HepG2 (cell line): ENCODE measurements at regions not wholly inside any gene's neighbourhood (a gene's known extent, or its start where the extent isn't known, plus 50 kb on each side); places are given as distances from the start of the nearest gene placed in this dataset.

ENCODE experiments used
- ATAC-seq: fragments of 200-7000 bp; cut with Tn5 transposase; 3 replicates; pipeline ENCODE4 v1.9.1; 2020; ENCODE audit warnings: mild to moderate bottlenecking, moderate library complexity
- BruUV-seq: library from RNA; stranded (reverse); fragments of 400-500 nt; replicated peaks from 2 replicates; lab custom pipeline; 2021; lab: Mats Ljungman, UMichigan
- CTCF ChIA-PET: fragments of 300-600 bp; formaldehyde crosslinking; extraction: SDS; loops from one replicate; lab custom pipeline; 2021; ENCODE audit warnings: low total read pairs, inconsistent platforms, low intra/inter-chr PET ratio; lab: Yijun Ruan, JAX
- POLR2A ChIA-PET: fragments of 350-600 bp; sonication (Branson Sonifier 250); formaldehyde crosslinking; loops from one replicate; lab custom pipeline; 2020; ENCODE audit warnings: antibody characterized with exemption, inconsistent platforms; lab: Yijun Ruan, JAX
- DNase-seq: peaks from one replicate; pipeline ENCODE4 v3.0.0-alpha.2; 2015; ENCODE audit warnings: low spot score
- FAIRE-seq: peaks from 3 replicates; lab custom pipeline; 2011; peaks lifted over from hg19 to GRCh38; lab: Jason Lieb, UNC
- H2AFZ ChIP-seq: one replicate; pipeline ENCODE4 v1.6.1; 2011; ENCODE audit warnings: low read length, inconsistent platforms
- H3K27ac ChIP-seq: fragments of 300-600 bp; 3 replicates; pipeline ENCODE4 v1.8.0; 2011; ENCODE audit warnings: mixed run types, mild to moderate bottlenecking, mixed read lengths, low read length, inconsistent platforms; ENCODE audit not compliant: insufficient read depth; ENCODE audit errors: extremely low read length
- H3K27me3 ChIP-seq, 2 experiments: fragments of 200-600 bp in 1 of 2; 2 replicates in 1 of 2; 3 replicates in 1 of 2; pipeline versions ENCODE4 v1.6.0 to v1.8.0; 2011; ENCODE audit warnings: low read length in 2 of 2, mild to moderate bottlenecking in 2 of 2, moderate library complexity in 2 of 2, inconsistent platforms in 1 of 2; ENCODE audit not compliant: insufficient read depth in 2 of 2, control insufficient read depth in 1 of 2
- H3K36me3 ChIP-seq, 2 experiments: fragments of 200-600 bp in 1 of 2; replicated peaks in 1 of 2; 2 replicates in 1 of 2; 3 replicates in 1 of 2; pipeline versions ENCODE4 v1.5.1 to v1.8.0; 2011; ENCODE audit warnings: low read length in 2 of 2, inconsistent platforms in 1 of 2; ENCODE audit not compliant: insufficient read depth in 2 of 2, control insufficient read depth in 1 of 2
- H3K4me1 ChIP-seq: 2 replicates; pipeline ENCODE4 v1.5.1; 2012; ENCODE audit warnings: low read length, inconsistent platforms; ENCODE audit not compliant: insufficient read depth
- H3K4me2 ChIP-seq: 2 replicates; pipeline ENCODE4 v1.6.0; 2011; ENCODE audit warnings: low read depth, low read length, inconsistent platforms
- H3K4me3 ChIP-seq, 3 experiments: fragments of 200-600 bp in 1 of 3; sonication (generic), shearing (Covaris generic) in 1 of 3; replicated peaks in 1 of 3; 2 replicates each; pipeline ENCODE4 v1.5.1; 2011 to 2016; ENCODE audit warnings: low read length in 3 of 3, inconsistent platforms in 2 of 3, low read depth in 2 of 3, mild to moderate bottlenecking in 2 of 3, control low read depth in 1 of 3, mixed read lengths in 1 of 3; ENCODE audit not compliant: insufficient read depth in 1 of 3
- H3K79me2 ChIP-seq: one replicate; pipeline ENCODE4 v1.6.1; 2011; ENCODE audit warnings: low read length, inconsistent platforms; ENCODE audit not compliant: insufficient read depth
- H3K9ac ChIP-seq: 2 replicates; pipeline ENCODE4 v1.6.0; 2011; ENCODE audit warnings: mild to moderate bottlenecking, low read depth, low read length, inconsistent platforms; ENCODE audit not compliant: insufficient read depth
- H3K9me3 ChIP-seq: 2 replicates; pipeline ENCODE4 v1.5.1; 2012; ENCODE audit warnings: mild to moderate bottlenecking, low read length
- H4K20me1 ChIP-seq: 2 replicates; pipeline ENCODE4 v1.6.0; 2011; ENCODE audit warnings: inconsistent platforms, mild to moderate bottlenecking, low read length, moderate library complexity; ENCODE audit not compliant: insufficient read depth
- ARID2 ChIP-seq: sonication (generic); formaldehyde crosslinking; IDR thresholded peaks from 2 replicates; pipeline ENCODE4 v1.8.1; 2022; ENCODE audit warnings: mild to moderate bottlenecking, missing genetic modification reagents, borderline replicate concordance
- CBX1 ChIP-seq: IDR thresholded peaks from one replicate; pipeline ENCODE4 v1.6.1; 2016; ENCODE audit warnings: antibody characterized with exemption, low read depth
- ERF ChIP-seq: IDR thresholded peaks from 2 replicates; pipeline ENCODE4 v1.6.1; 2018; ENCODE audit warnings: missing biosample characterization, missing genetic modification reagents
- FOXP4 ChIP-seq: sonication (generic); formaldehyde crosslinking; IDR thresholded peaks from 2 replicates; pipeline ENCODE4 v1.4.0; 2020; ENCODE audit warnings: missing genetic modification reagents
- GABPA ChIP-seq, 2 experiments: IDR thresholded peaks; 2 replicates each; pipeline ENCODE4 v1.6.1; 2011 to 2016; ENCODE audit warnings: low read depth in 2 of 2, low read length in 1 of 2, missing biosample characterization in 1 of 2, missing genetic modification characterization in 1 of 2
- GATAD1 ChIP-seq: IDR thresholded peaks from 2 replicates; pipeline ENCODE4 v1.6.1; 2016; ENCODE audit warnings: missing genetic modification reagents, missing compliant biosample characterization
- HNRNPUL1 ChIP-seq: fragments of 200-400 bp; formaldehyde crosslinking; IDR thresholded peaks from 2 replicates; pipeline ENCODE4 v1.6.1; 2017; ENCODE audit warnings: low read depth, mild to moderate bottlenecking, low read length, moderate library complexity
- KLF11 ChIP-seq: IDR thresholded peaks from 2 replicates; pipeline ENCODE4 v1.6.1; 2016; ENCODE audit warnings: missing compliant biosample characterization
- KLF6 ChIP-seq: IDR thresholded peaks from 2 replicates; pipeline ENCODE4 v1.8.0; 2016; ENCODE audit warnings: missing biosample characterization, missing genetic modification reagents
- MBNL3 ChIP-seq: fragments of 250-450 bp; sonication (Bioruptor Pico); conservative IDR thresholded peaks from 2 replicates; pipeline ENCODE4 v1.8.0; 2022; ENCODE audit warnings: mild to moderate bottlenecking, inconsistent platforms
- MED13 ChIP-seq: sonication (generic); formaldehyde crosslinking; IDR thresholded peaks from 2 replicates; pipeline ENCODE4 v1.5.0; 2020; ENCODE audit warnings: missing genetic modification reagents
- MEIS1 ChIP-seq: sonication (generic); formaldehyde crosslinking; IDR thresholded peaks from 2 replicates; pipeline ENCODE4 v1.9.0; 2021; ENCODE audit warnings: mild to moderate bottlenecking, missing genetic modification reagents, moderate library complexity, borderline replicate concordance
- NCOA5 ChIP-seq: sonication (generic); formaldehyde crosslinking; IDR thresholded peaks from 2 replicates; pipeline ENCODE4 v1.4.0; 2020; ENCODE audit warnings: missing genetic modification reagents
- THAP11 ChIP-seq: IDR thresholded peaks from 2 replicates; pipeline ENCODE4 v1.6.1; 2016; ENCODE audit warnings: missing biosample characterization, missing genetic modification reagents
- TMF1 ChIP-seq: sonication (generic); formaldehyde crosslinking; IDR thresholded peaks from 2 replicates; pipeline ENCODE4 v1.8.1; 2022; ENCODE audit warnings: low read depth, missing genetic modification reagents
- ZBTB1 ChIP-seq: sonication (generic); formaldehyde crosslinking; IDR thresholded peaks from 2 replicates; pipeline ENCODE4 v1.4.0; 2020; ENCODE audit warnings: missing genetic modification reagents, borderline replicate concordance
- ZFAT ChIP-seq: sonication (generic); formaldehyde crosslinking; conservative IDR thresholded peaks from 2 replicates; pipeline ENCODE4 v1.8.1; 2023; ENCODE audit warnings: missing genetic modification reagents, inconsistent platforms
- ZNF549 ChIP-seq: sonication (generic); formaldehyde crosslinking; IDR thresholded peaks from 2 replicates; pipeline ENCODE4 v1.5.0; 2020; ENCODE audit warnings: missing genetic modification reagents
- WGBS: methylation state at CpG from one replicate; pipeline ENCODE4 v1.1.6; 2017; ENCODE audit warnings: low lambda C conversion rate; 5-methylcytosine and 5-hydroxymethylcytosine counted together
- in situ Hi-C: cut with HindIII; loops from 2 replicates; pipeline ENCODE4 v1.10.0; 2017; ENCODE audit warnings: low pct_unique_long_range_greater_than_20kb; ENCODE audit not compliant: extremely low pct_ligation_motif_present
- intact Hi-C: fragments of 100-400 bp; cut with micrococcal nuclease; formaldehyde crosslinking; loops from one replicate; pipeline ENCODE4 v1.10.0; 2022; ENCODE audit not compliant: unreplicated experiment
- TF ChIP-seq, protein P1 (sequence below): sonication (generic); formaldehyde crosslinking; IDR thresholded peaks from 2 replicates; pipeline ENCODE4 v1.9.0; 2022; ENCODE audit warnings: missing genetic modification reagents, mild to moderate bottlenecking, borderline replicate concordance

- TF ChIP-seq TMF1 (CRISPR knock-in tag) (no peak), KLF6 (CRISPR knock-in tag) (no peak), THAP11 (CRISPR knock-in tag) (no peak), ZBTB1 (CRISPR knock-in tag) (no peak), MEIS1 (CRISPR knock-in tag) (no peak), KLF11 (CRISPR knock-in tag) (no peak), NCOA5 (CRISPR knock-in tag) (no peak)
Observed at GRCh38 chr14:82091097-82091496, 557.4 kb upstream of the SEL1L start (continued).

- Histone ChIP-seq H3K9ac (no peak overlapping the region), H3K79me2 (no peaks in the 10 kb centered on the region), H4K20me1 (no peaks in the 10 kb centered on the region), H3K27ac (no peak overlapping the region), H3K4me1 (no peaks in the 10 kb centered on the region), H3K4me3 (no peak overlapping the region), H3K36me3 (no peaks in the 10 kb centered on the region), H2AFZ (no peak overlapping the region), H3K9me3 (peaks cover 89% of the 10 kb centered on the region), H3K4me2 (no peak overlapping the region), H3K27me3 (no peaks in the 10 kb centered on the region)
- CTCF ChIA-PET, result no interaction called here
- POLR2A ChIA-PET, result no interaction called here
- 29% methylated on average over 5 of the region's 5 CpGs for WGBS
- intact Hi-C loops (no loop called here), in situ Hi-C loops (no loop called here)
- DNase-seq (no peak), ATAC-seq (no peak), FAIRE-seq (no peak)
- TF ChIP-seq GATAD1, result no peak
- TF ChIP-seq, protein P1, sequence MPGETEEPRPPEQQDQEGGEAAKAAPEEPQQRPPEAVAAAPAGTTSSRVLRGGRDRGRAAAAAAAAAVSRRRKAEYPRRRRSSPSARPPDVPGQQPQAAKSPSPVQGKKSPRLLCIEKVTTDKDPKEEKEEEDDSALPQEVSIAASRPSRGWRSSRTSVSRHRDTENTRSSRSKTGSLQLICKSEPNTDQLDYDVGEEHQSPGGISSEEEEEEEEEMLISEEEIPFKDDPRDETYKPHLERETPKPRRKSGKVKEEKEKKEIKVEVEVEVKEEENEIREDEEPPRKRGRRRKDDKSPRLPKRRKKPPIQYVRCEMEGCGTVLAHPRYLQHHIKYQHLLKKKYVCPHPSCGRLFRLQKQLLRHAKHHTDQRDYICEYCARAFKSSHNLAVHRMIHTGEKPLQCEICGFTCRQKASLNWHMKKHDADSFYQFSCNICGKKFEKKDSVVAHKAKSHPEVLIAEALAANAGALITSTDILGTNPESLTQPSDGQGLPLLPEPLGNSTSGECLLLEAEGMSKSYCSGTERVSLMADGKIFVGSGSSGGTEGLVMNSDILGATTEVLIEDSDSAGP (CRISPR knock-in tag), result no peak
- TF ChIP-seq ERF (CRISPR knock-in tag), result no peak
- TF ChIP-seq FOXP4, result no peak
- no peak for TF ChIP-seq MED13 (CRISPR knock-in tag)
- TF ChIP-seq MBNL3, result no peak
- no peak for TF ChIP-seq ZNF549 (CRISPR knock-in tag)
- TF ChIP-seq ZFAT (CRISPR knock-in tag), result no peak
- no peak for TF ChIP-seq HNRNPUL1
- no peak for TF ChIP-seq GABPA (IDR thresholded peaks at IDR 0.05; ENCODE audit: low read depth, low read length)
- no peak for TF ChIP-seq GABPA (CRISPR knock-in tag; IDR thresholded peaks at IDR 0.05; ENCODE audit: low read depth)
- no peak for TF ChIP-seq ARID2 (CRISPR knock-in tag)
- no peak for TF ChIP-seq CBX1
- BruUV-seq, result no TSS peak
Observed at GRCh38 chr14:82094829-82095345, 561.2 kb upstream of the SEL1L start.
